ENCODE measurements at regions not wholly inside any gene's neighbourhood (a gene's known extent, or its start where the extent isn't known, plus 50 kb on each side); places are given as distances from the start of the nearest gene placed in this dataset.

DNA sequence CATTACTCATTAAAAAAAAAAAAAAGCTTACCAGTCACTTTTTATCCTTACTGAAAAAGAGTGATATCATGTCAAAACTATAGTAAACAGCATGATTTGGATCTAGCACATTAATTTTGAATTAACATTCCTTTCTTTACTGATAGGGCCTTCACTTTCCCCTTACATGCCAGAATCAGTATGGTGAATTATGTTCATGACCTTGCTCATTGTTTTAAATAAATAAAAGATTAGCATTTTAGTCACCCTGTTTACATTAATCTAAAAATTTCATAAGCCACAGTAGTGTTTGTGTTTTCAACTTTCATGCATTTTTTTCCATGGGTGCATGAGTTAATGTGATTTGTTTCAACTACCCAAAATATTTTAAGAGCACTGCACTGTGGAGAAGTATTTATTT lies 160.8 kb downstream of the TFEC start:
- TF ChIP-seq EZH2 (IDR thresholded peaks at IDR 0.05; ENCODE audit: borderline replicate concordance, low read length) (no peak), CTCF (IDR thresholded peaks at IDR 0.05; ENCODE audit: low read length) (no peak)

Measured in OCI-LY1 (cell line).